Brain microvascular endothelial cell (primary cell): ENCODE measurements at regions not wholly inside any gene's neighbourhood (a gene's known extent, or its start where the extent isn't known, plus 50 kb on each side); places are given as distances from the start of the nearest gene placed in this dataset.
"Not testable (repeated sequence)": the region's sequence is repeated elsewhere in the genome, so short reads cannot be mapped to it uniquely, and the experiment has no call there.

Source experiments
- DNase-seq: peaks from one replicate; pipeline ENCODE4 v3.0.0-alpha.2; 2020
- H3K27ac ChIP-seq: fragments of 250-450 bp; sonication (Bioruptor Pico); 2 replicates; pipeline ENCODE4 v1.5.1; 2020; ENCODE audit warnings: mild to moderate bottlenecking, moderate library complexity
- H3K27me3 ChIP-seq: fragments of 250-450 bp; sonication (Bioruptor Pico); replicated peaks from 2 replicates; pipeline ENCODE4 v1.5.1; 2020; ENCODE audit warnings: mild to moderate bottlenecking
- H3K36me3 ChIP-seq: fragments of 250-450 bp; sonication (Bioruptor Pico); replicated peaks from 2 replicates; pipeline ENCODE4 v1.5.1; 2020; ENCODE audit warnings: mild to moderate bottlenecking
- H3K4me3 ChIP-seq: 2 replicates; pipeline ENCODE4 v1.5.1; 2011; ENCODE audit warnings: low read depth, mild to moderate bottlenecking, control low read depth, low read length, moderate library complexity
- in situ Hi-C: cut with HindIII; loops from 2 replicates; pipeline ENCODE4 v1.10.0; 2017; ENCODE audit warnings: low sequenced_read_pairs, low pct_ligation_motif_present
- TF ChIP-seq, protein P1 (sequence below): IDR thresholded peaks from 2 replicates; pipeline ENCODE4 v1.5.1; 2011; ENCODE audit warnings: low read depth, mild to moderate bottlenecking, moderate library complexity, low read length, control low read depth, inconsistent platforms; ENCODE audit errors: missing control alignments

DNA sequence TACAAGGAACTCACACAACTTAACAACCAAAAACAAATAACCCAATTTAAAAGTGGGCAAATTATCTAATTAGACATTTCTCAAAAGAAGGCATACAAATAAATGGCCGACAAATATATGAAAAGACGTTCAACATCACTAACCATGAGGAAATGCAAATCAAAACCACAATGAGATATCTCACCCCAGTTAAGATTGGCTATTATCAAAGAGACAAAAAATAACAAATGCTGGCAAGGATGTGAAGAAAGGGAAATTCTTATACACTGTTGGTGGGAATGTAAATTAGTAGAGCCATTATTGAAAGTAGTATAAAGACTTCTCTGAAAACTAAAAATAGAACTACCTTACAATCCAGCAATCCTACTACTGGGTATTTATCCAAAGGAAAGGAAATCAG is 96.7 kb upstream of the SIRPG start:
- no peak overlapping the region for H3K27ac ChIP-seq
- H3K36me3 ChIP-seq, result no peaks in the 10 kb centered on the region
- in situ Hi-C loops, result no loop called here
- DNase-seq, result no peak
- H3K27me3 ChIP-seq, result no peaks in the 10 kb centered on the region
- no peak overlapping the region for H3K4me3 ChIP-seq
- TF ChIP-seq, protein P1, sequence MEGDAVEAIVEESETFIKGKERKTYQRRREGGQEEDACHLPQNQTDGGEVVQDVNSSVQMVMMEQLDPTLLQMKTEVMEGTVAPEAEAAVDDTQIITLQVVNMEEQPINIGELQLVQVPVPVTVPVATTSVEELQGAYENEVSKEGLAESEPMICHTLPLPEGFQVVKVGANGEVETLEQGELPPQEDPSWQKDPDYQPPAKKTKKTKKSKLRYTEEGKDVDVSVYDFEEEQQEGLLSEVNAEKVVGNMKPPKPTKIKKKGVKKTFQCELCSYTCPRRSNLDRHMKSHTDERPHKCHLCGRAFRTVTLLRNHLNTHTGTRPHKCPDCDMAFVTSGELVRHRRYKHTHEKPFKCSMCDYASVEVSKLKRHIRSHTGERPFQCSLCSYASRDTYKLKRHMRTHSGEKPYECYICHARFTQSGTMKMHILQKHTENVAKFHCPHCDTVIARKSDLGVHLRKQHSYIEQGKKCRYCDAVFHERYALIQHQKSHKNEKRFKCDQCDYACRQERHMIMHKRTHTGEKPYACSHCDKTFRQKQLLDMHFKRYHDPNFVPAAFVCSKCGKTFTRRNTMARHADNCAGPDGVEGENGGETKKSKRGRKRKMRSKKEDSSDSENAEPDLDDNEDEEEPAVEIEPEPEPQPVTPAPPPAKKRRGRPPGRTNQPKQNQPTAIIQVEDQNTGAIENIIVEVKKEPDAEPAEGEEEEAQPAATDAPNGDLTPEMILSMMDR, result no peak

- in situ Hi-C loops, result no loop called here
- TF ChIP-seq, protein P1, result no peak
- Histone ChIP-seq H3K36me3 (no peaks in the 10 kb centered on the region), H3K27ac (no peak overlapping the region), H3K27me3 (no peaks in the 10 kb centered on the region), H3K4me3 (no peak overlapping the region)
- no peak for DNase-seq
These were observed 94.5 kb upstream of the SIRPG start for GRCh38 chr20:1752045-1752444.

GRCh38 chr20:1748777-1749176 is 91.2 kb upstream of the SIRPG start:
- Histone ChIP-seq H3K27ac (no peak overlapping the region), H3K36me3 (no peaks in the 10 kb centered on the region), H3K4me3 (no peak overlapping the region), H3K27me3 (no peaks in the 10 kb centered on the region)
- no peak for DNase-seq
- in situ Hi-C loops, result no loop called here
- TF ChIP-seq, protein P1, result no peak

GRCh38 chr20:1747953-1748577 is 90.5 kb upstream of the SIRPG start:
- TF ChIP-seq, protein P1, result no peak
- in situ Hi-C loops, result no loop called here
- H3K36me3 ChIP-seq, result no peaks in the 10 kb centered on the region
- no peak for DNase-seq
- no peak overlapping the region for H3K27ac ChIP-seq
- H3K4me3 ChIP-seq, result no peak overlapping the region
- H3K27me3 ChIP-seq, result no peaks in the 10 kb centered on the region

DNA sequence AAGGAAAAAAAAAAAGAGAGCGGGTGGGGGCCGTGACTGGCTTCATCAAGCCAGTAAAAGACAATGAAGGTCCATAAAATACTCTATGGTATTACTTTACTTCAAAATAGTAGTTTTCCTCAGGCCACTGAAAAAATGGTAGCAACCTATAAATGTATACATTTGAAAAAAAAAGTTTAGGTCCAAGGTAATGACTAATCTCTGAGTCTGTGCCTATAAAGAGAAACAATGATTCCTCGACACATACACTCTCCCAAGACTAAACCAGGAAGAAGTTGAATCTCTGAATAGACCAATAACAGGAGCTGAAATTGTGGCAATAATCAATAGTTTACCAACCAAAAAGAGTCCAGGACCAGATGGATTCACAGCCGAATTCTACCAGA is 84.5 kb upstream of the SIRPG start:
- H3K27me3 ChIP-seq, H3K36me3 ChIP-seq, DNase-seq, H3K4me3 ChIP-seq, in situ Hi-C loops, H3K27ac ChIP-seq: not testable (repeated sequence)

DNA sequence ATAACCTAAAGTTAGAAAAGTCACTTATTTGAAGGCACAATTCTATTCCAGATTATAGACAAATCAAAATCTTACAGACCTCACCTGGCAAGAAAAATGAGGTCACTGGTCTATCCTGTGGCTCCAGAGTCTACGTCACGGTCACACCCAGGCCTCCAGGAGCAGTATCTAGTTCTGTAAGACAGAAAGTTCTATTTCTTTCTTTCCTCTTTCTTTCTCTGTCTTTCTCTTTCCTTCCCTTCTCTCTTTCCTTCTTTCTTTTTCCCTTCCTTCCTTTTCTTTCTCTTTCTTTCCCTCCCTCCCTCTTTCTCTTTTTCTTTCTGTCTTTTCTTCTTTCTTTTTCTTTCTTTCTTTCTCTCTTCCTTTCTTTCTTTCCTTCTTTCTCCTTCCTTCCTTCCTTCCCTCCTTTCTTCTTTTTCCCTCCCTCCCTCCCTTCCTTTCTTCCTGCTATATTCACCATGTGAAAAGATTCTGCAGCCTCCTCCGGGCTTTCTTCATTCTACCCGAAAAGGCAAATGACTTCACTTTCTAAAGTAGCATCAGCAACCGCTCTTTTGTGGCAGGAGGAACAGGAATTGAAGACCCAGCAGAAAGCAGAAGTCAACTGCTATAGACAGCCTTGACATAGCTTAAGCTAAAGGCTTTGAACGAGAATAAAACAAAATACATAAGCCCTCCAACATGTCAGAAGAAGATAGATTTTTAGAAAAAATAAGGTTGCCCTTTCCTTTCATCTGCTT is 83.9 kb upstream of the SIRPG start:
- Histone ChIP-seq H3K36me3 (no peaks in the 10 kb centered on the region), H3K27me3 (no peaks in the 10 kb centered on the region), H3K4me3 (no peak overlapping the region), H3K27ac (no peak overlapping the region)
- DNase-seq, result no peak
- TF ChIP-seq, protein P1, result no peak
- in situ Hi-C loops, result no loop called here
